Tibial artery (tissue), 4 donors: ENCODE measurements at regions not wholly inside any gene's neighbourhood (a gene's known extent, or its start where the extent isn't known, plus 50 kb on each side); places are given as distances from the start of the nearest gene placed in this dataset.

ENCODE experiments used
- DNase-seq, 2 donors: peaks; one replicate each; pipeline ENCODE4 v3.0.0-alpha.2; 2019
- H3K27ac ChIP-seq, 2 donors: fragments of 200-600 bp; sonication (generic) in 1 of 2; 1 replicate in 1 of 2; 2 replicates in 1 of 2; pipeline ENCODE4 v1.5.1; 2018 to 2019; ENCODE audit warnings: mild to moderate bottlenecking in 1 of 2
- H3K27me3 ChIP-seq, 2 donors: fragments of 200-600 bp; sonication (generic) in 1 of 2; one replicate each; pipeline versions ENCODE4 v1.5.1 to v1.6.0; 2016 to 2019
- H3K36me3 ChIP-seq, 3 donors: fragments of 200-600 bp; sonication (generic) in 2 of 3; one replicate each; pipeline ENCODE4 v1.5.1; 2016 to 2019; ENCODE audit warnings: mild to moderate bottlenecking in 2 of 3
- H3K4me1 ChIP-seq, 4 donors: fragments of 200-600 bp; sonication (generic) in 2 of 4; 1 replicate in 3 of 4; 2 replicates in 1 of 4; pipeline ENCODE4 v1.5.1; 2016 to 2019
- H3K4me3 ChIP-seq, 2 donors: fragments of 200-600 bp; sonication (generic) in 1 of 2; 1 replicate in 1 of 2; 2 replicates in 1 of 2; pipeline ENCODE4 v1.5.1; 2018 to 2019; ENCODE audit warnings: mild to moderate bottlenecking in 2 of 2
- H3K9me3 ChIP-seq, 3 donors: fragments of 200-600 bp; sonication (generic) in 1 of 3; one replicate each; pipeline ENCODE4 v1.5.1; 2016 to 2019
- intact Hi-C: fragments of 100-400 bp; cut with DNase I; formaldehyde crosslinking; loops from one replicate; pipeline ENCODE4 v1.15.0; 2023; ENCODE audit warnings: low total_unique reads
- TF ChIP-seq, protein P1 (sequence below), 2 experiments: fragments of 200-600 bp in 1 of 2; fragments of 450-650 bp in 1 of 2; IDR thresholded peaks; one replicate each; pipeline ENCODE4 v1.5.1; 2017 to 2019; ENCODE audit warnings: antibody characterized with exemption in 2 of 2, mild to moderate bottlenecking in 1 of 2, moderate library complexity in 1 of 2

DNA sequence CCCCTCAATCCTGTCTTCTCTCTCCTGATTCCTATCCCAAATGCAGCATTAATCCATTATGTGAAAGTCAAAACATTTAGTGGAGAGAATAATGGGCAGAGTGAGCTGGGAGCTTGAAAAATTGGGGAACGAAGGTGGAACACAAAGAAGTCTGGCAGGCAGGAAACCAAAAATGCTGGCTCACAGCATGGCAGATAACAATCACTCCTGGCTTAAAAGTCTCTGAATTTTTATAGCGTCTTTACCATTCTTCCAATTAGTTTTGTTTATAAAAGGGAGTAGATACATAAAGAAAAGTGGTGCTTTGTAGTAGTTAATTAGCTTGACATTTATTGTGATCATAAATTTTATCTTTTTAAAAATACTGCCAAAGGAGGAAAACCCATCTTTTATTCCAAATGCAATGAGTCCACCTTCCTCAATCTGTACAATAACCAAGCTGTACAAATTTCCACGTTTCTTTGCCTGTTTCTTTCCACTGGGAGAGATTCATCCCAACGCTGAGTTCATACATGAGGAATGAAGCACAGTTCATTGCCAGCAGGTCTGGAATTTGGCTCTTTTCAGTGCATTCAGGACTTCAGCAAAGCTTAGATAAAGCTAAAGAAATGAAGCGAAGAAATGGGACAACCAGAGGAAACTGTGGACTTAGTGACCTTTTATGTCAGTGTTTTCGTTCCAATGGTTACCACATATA is 174.7 kb downstream of the HMHB1 start:
- Histone ChIP-seq H3K4me3 (no peak overlapping the region), H3K27me3 (no peaks in the 10 kb centered on the region), H3K9me3 (no peaks in the 10 kb centered on the region), H3K36me3 (no peaks in the 10 kb centered on the region), H3K27ac (peak overlapping the region in 1 of 2 donors; percentile 33), H3K4me1 (peaks cover 0 to 18% (median 12%) of the 10 kb centered on the region in 4 donors)
- TF ChIP-seq, protein P1, sequence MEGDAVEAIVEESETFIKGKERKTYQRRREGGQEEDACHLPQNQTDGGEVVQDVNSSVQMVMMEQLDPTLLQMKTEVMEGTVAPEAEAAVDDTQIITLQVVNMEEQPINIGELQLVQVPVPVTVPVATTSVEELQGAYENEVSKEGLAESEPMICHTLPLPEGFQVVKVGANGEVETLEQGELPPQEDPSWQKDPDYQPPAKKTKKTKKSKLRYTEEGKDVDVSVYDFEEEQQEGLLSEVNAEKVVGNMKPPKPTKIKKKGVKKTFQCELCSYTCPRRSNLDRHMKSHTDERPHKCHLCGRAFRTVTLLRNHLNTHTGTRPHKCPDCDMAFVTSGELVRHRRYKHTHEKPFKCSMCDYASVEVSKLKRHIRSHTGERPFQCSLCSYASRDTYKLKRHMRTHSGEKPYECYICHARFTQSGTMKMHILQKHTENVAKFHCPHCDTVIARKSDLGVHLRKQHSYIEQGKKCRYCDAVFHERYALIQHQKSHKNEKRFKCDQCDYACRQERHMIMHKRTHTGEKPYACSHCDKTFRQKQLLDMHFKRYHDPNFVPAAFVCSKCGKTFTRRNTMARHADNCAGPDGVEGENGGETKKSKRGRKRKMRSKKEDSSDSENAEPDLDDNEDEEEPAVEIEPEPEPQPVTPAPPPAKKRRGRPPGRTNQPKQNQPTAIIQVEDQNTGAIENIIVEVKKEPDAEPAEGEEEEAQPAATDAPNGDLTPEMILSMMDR (IDR thresholded peaks at IDR 0.05) = no peak
- intact Hi-C loops = no loop called here
- no peak for DNase-seq

DNA sequence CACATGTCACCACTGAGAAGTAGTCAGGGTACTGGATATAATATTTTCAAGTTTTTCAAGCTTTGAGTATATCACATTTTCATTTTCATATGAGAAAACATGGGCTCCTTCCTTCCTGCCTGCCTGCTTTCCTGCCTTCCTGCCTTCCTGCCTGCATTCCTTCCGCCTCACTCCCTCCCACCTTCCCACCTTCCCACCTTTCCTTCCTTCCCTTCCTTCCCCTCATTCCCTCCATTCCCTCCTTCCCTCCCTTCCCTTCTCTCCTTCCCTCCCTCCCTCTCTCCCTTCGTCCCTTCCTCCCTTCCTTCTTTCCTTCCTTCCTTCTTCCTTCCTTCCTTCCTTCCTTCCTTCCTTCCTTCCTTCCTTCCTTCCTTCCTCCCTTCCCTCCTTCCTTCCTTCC is 175.3 kb downstream of the HMHB1 start:
- peaks cover 0 to 18% (median 12%) of the 10 kb centered on the region in 4 donors for H3K4me1 ChIP-seq
- TF ChIP-seq, protein P1 (IDR thresholded peaks at IDR 0.05) = no peak
- no peak overlapping the region for H3K4me3 ChIP-seq
- no peaks in the 10 kb centered on the region for H3K27me3 ChIP-seq
- intact Hi-C loops = no loop called here
- no peaks in the 10 kb centered on the region for H3K36me3 ChIP-seq
- H3K9me3 ChIP-seq = no peaks in the 10 kb centered on the region
- H3K27ac ChIP-seq = no peak overlapping the region
- no peak for DNase-seq

DNA sequence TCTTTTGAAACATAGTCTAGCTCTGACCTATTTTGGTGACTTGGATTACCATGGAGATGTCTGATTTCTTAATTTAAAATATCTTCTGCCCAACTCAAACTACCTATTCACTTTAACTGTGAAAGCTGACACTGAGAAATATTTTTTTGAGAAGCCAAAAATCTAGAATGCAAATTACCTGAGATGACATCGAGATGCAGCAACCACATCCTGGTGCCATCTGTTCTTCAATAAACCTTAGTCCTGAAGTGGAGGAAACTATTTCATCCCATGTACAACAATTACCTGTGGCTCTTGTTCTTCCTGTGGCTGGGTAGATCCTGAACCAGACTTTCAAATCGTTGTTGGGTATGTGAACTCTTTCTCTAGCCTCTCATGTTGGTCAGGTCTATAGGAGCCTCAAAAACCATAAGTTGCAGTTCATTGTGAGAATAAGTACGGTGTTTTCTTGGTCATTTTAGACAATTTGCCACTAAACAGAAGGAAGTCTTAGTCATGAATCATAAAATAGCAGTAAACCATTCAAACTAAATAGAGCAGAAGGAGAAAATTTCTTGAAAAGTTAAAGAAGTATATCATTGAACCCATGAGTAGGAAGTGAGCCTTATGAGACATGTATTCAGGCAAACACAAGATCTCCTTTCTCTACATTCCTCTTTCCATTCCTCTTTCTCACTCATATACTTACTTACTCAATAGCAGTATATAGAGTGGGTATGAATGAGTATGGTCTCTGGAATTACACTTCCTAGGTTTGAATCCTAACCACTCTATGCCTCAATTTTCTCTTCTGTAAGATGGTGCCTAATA is 176.0 kb downstream of the HMHB1 start:
- TF ChIP-seq, protein P1 (IDR thresholded peaks at IDR 0.05) = no peak
- DNase-seq = no peak
- no peaks in the 10 kb centered on the region for H3K9me3 ChIP-seq
- no peak overlapping the region for H3K27ac ChIP-seq
- no peaks in the 10 kb centered on the region for H3K36me3 ChIP-seq
- peaks cover 0 to 18% (median 12%) of the 10 kb centered on the region in 4 donors for H3K4me1 ChIP-seq
- no peaks in the 10 kb centered on the region for H3K27me3 ChIP-seq
- intact Hi-C loops = no loop called here
- H3K4me3 ChIP-seq = no peak overlapping the region

DNA sequence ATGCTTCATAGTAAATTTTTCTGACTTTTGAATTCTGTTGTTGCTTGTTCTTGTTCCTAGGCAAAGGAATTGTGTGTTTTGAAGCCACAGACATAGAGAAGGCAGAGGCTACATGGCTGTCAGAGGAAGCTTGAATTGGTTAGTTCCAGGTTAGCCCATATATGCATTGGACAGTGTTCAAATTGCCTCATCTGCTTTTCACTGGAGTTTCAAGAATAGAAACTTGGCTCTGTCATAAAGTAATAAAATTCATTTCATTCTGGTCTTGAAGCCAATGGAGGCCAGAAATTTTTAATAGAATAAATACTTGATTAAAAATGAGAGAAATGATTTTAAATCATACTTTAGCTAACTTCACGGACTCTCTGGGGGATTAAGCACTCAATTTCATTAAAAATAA is 178.0 kb downstream of the YIPF5 start:
- H3K4me3 ChIP-seq = no peak overlapping the region
- intact Hi-C loops = no loop called here
- no peak overlapping the region for H3K27ac ChIP-seq
- no peaks in the 10 kb centered on the region for H3K27me3 ChIP-seq
- no peaks in the 10 kb centered on the region for H3K4me1 ChIP-seq
- H3K36me3 ChIP-seq = no peaks in the 10 kb centered on the region
- no peak for DNase-seq
- no peaks in the 10 kb centered on the region for H3K9me3 ChIP-seq
- TF ChIP-seq, protein P1 (IDR thresholded peaks at IDR 0.05) = no peak

DNA sequence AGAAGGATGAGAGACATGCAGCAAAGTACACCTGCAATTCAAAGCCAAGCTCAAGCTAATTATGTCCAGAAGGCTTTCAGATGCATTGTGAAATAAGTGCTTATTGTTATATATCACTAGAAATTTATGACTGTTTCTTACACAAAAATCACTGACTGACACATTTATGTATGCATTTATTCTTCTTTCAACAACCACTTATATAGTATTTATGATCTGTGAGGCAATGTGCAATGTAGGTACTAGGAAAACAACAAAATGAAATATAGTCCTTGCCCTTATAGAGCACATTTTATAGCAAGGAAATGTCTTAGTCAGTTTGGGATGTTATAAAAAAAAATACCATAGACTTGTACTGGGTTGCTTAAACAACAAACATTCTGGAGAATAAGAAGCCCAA is 167.6 kb downstream of the YIPF5 start:
- Histone ChIP-seq H3K4me3 (no peak overlapping the region), H3K4me1 (no peaks in the 10 kb centered on the region), H3K9me3 (no peaks in the 10 kb centered on the region), H3K27me3 (no peaks in the 10 kb centered on the region), H3K36me3 (no peaks in the 10 kb centered on the region), H3K27ac (no peak overlapping the region)
- TF ChIP-seq, protein P1 (IDR thresholded peaks at IDR 0.05) = no peak
- no peak for DNase-seq
- intact Hi-C loops = no loop called here
